GM10847 (cell line): ENCODE measurements at regions not wholly inside any gene's neighbourhood (a gene's known extent, or its start where the extent isn't known, plus 50 kb on each side); places are given as distances from the start of the nearest gene placed in this dataset.

Experiments
- POLR2A ChIP-seq: IDR thresholded peaks from 2 replicates; pipeline ENCODE4 v1.6.1; 2011; ENCODE audit not compliant: insufficient read length; ENCODE audit errors: extremely low read depth

DNA sequence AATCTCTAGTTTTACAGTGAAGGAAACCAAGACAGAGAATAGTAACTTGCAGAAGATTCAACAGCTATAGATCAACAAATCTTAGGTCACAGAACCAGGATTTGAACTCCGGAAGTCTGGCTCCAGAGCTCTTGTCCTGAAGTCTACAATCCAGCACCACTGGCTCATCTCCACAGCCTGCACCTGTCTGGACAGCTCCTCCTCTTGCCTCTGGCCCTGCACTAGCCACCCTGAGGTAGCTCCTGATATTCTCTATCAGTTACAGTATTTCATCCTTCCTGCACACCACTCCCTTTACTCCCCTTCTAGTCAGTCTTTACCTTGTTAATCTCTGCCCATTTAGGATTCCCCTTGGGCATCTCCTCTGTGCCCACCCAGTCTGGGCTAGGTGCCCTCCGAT is 58.1 kb upstream of the LNX1 start:
- no peak for TF ChIP-seq POLR2A

GRCh38 chr4:53647547-53647946 is 56.3 kb upstream of the LNX1 start:
- TF ChIP-seq POLR2A = no peak

DNA sequence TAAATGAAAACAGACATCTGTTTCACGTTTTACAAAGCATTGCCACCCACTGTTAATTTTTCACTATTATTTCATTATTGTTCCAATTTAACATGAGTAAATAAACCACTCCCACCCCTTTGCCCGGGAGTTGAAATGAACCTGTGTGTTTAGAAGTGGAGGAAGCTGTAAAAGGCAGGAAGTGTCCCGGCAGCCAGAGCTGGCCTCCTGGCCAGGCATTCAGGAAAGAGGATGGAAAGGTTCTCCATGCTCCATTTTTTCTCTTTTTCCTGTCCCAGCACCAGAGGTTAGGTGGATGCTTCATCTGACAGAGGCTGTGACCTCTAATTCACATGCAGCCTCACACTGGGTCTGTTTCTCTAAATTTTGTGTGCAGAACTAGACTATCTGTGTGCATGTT is 55.5 kb upstream of the LNX1 start:
- no peak for TF ChIP-seq POLR2A

GRCh38 chr4:53645108-53645507 is 53.8 kb upstream of the LNX1 start:
- TF ChIP-seq POLR2A = no peak

GRCh38 chr4:53644607-53645006 is 53.3 kb upstream of the LNX1 start:
- no peak for TF ChIP-seq POLR2A
